H1 (cell line): ENCODE measurements at regions not wholly inside any gene's neighbourhood (a gene's known extent, or its start where the extent isn't known, plus 50 kb on each side); places are given as distances from the start of the nearest gene placed in this dataset.

ENCODE experiments used
- CEBPB ChIP-seq: IDR thresholded peaks from 2 replicates; pipeline ENCODE4 v1.6.1; 2012; ENCODE audit warnings: low read depth, low read length

GRCh38 chr10:57418476-57418875 is 849.2 kb downstream of the IPMK start (continued):
- peak; percentile 44; the same call in 1 of the 2 replicates for TF ChIP-seq CEBPB
